ENCODE measurements at regions not wholly inside any gene's neighbourhood (a gene's known extent, or its start where the extent isn't known, plus 50 kb on each side); places are given as distances from the start of the nearest gene placed in this dataset.

- Histone ChIP-seq H3K27ac (no peak overlapping the region), H3K4me3 (no peak overlapping the region), H3K9me3 (no peaks in the 10 kb centered on the region), H3K27me3 (no peaks in the 10 kb centered on the region), H3K4me1 (no peaks in the 10 kb centered on the region), H3K36me3 (no peaks in the 10 kb centered on the region)
- intact Hi-C loops (cut with DNase I), result no loop called here
- DNase-seq, result peak in 1 of 4 donors; percentile 31
- peak; percentile 46 for ATAC-seq
- TF ChIP-seq CTCF (IDR thresholded peaks at IDR 0.05), result peak; percentile 30 to 34
Observed at GRCh38 chr10:36880898-36881297, 244.5 kb upstream of the ANKRD30A start.

GRCh38 chr10:36872702-36873393 is 252.6 kb upstream of the ANKRD30A start:
- H3K9me3 ChIP-seq, result no peaks in the 10 kb centered on the region
- DNase-seq (no peak), ATAC-seq (no peak)
- intact Hi-C loops (cut with DNase I), result no loop called here
- H3K36me3 ChIP-seq, result no peaks in the 10 kb centered on the region
- TF ChIP-seq CTCF (IDR thresholded peaks at IDR 0.05), result no peak
- no peak overlapping the region for H3K4me3 ChIP-seq
- H3K27me3 ChIP-seq, result no peaks in the 10 kb centered on the region
- no peaks in the 10 kb centered on the region for H3K4me1 ChIP-seq
- no peak overlapping the region for H3K27ac ChIP-seq

GRCh38 chr10:36840788-36841187 is 284.6 kb upstream of the ANKRD30A start:
- Histone ChIP-seq H3K36me3 (no peaks in the 10 kb centered on the region), H3K4me1 (no peaks in the 10 kb centered on the region), H3K27ac (no peak overlapping the region), H3K27me3 (no peaks in the 10 kb centered on the region), H3K4me3 (no peak overlapping the region), H3K9me3 (no peaks in the 10 kb centered on the region)
- intact Hi-C loops (cut with DNase I), result no loop called here
- ATAC-seq (no peak), DNase-seq (no peak)
- TF ChIP-seq CTCF (IDR thresholded peaks at IDR 0.05), result no peak

- no peak for TF ChIP-seq CTCF (IDR thresholded peaks at IDR 0.05)
- Histone ChIP-seq H3K4me3 (no peak overlapping the region), H3K36me3 (no peaks in the 10 kb centered on the region), H3K9me3 (no peaks in the 10 kb centered on the region), H3K4me1 (no peaks in the 10 kb centered on the region), H3K27ac (no peak overlapping the region), H3K27me3 (no peaks in the 10 kb centered on the region)
- no peak for ATAC-seq
- DNase-seq, result no peak
- intact Hi-C loops (cut with DNase I), result no loop called here
Observed at GRCh38 chr10:36837416-36837815, 288.0 kb upstream of the ANKRD30A start.

- H3K4me1 ChIP-seq, result no peaks in the 10 kb centered on the region
- no peaks in the 10 kb centered on the region for H3K27me3 ChIP-seq
- intact Hi-C loops (cut with DNase I), result no loop called here
- peaks cover 0 to 15% of the 10 kb centered on the region in 2 donors for H3K9me3 ChIP-seq
- no peak overlapping the region for H3K4me3 ChIP-seq
- no peak for TF ChIP-seq CTCF (IDR thresholded peaks at IDR 0.05)
- H3K27ac ChIP-seq, result no peak overlapping the region
- no peaks in the 10 kb centered on the region for H3K36me3 ChIP-seq
- ATAC-seq (no peak), DNase-seq (no peak)
Observed at GRCh38 chr10:36819781-36820180, 305.6 kb upstream of the ANKRD30A start.

All from left lung (tissue), 4 donors.